OCI-LY3 (cell line): ENCODE measurements at regions not wholly inside any gene's neighbourhood (a gene's known extent, or its start where the extent isn't known, plus 50 kb on each side); places are given as distances from the start of the nearest gene placed in this dataset.

Experiments used
- H2AFZ ChIP-seq: fragments of 200-600, 300-600 bp; shearing (Covaris generic); 2 replicates; pipeline ENCODE4 v1.6.0; 2014; ENCODE audit warnings: antibody characterized with exemption, low read depth, low read length
- H3K27ac ChIP-seq: fragments of 200-600, 300-600 bp; sonication (generic); 2 replicates; pipeline ENCODE4 v1.5.1; 2014; ENCODE audit warnings: mild to moderate bottlenecking, low read length, moderate library complexity, mixed read lengths
- H3K27me3 ChIP-seq: fragments of 200-600, 300-600 bp; sonication (generic); 2 replicates; pipeline ENCODE4 v1.6.1; 2014; ENCODE audit warnings: low read depth, low read length, mixed read lengths
- H3K36me3 ChIP-seq: fragments of 200-600, 300-600 bp; sonication (generic); replicated peaks from 2 replicates; pipeline ENCODE3; 2014; ENCODE audit warnings: low read depth, low read length, mixed read lengths
- H3K4me1 ChIP-seq: fragments of 300-600, 200-600 bp; sonication (generic); 2 replicates; pipeline ENCODE4 v1.6.1; 2014; ENCODE audit warnings: low read length, mixed read lengths
- H3K4me2 ChIP-seq: fragments of 200-600, 300-600 bp; sonication (generic); 2 replicates; pipeline ENCODE4 v1.6.1; 2014; ENCODE audit warnings: low read length, mixed read lengths
- H3K4me3 ChIP-seq: fragments of 300-600, 200-600 bp; sonication (generic); 2 replicates; pipeline ENCODE4 v1.5.1; 2014; ENCODE audit warnings: antibody characterized with exemption, mild to moderate bottlenecking, low read length, moderate library complexity
- H3K79me2 ChIP-seq: fragments of 300-600, 200-600 bp; shearing (Covaris generic); 2 replicates; pipeline ENCODE4 v1.6.1; 2014; ENCODE audit warnings: mild to moderate bottlenecking, low read length, mixed read lengths
- H3K9ac ChIP-seq: fragments of 300-600, 200-600 bp; shearing (Covaris generic); 2 replicates; pipeline ENCODE4 v1.6.0; 2014; ENCODE audit warnings: mild to moderate bottlenecking, low read length, moderate library complexity
- H3K9me3 ChIP-seq: fragments of 200-600, 300-600 bp; shearing (Covaris generic); 2 replicates; pipeline ENCODE4 v1.6.1; 2014; ENCODE audit warnings: low read length, mixed read lengths; ENCODE audit not compliant: insufficient read depth
- H4K20me1 ChIP-seq: fragments of 200-600, 300-600 bp; sonication (generic); 2 replicates; pipeline ENCODE4 v1.6.1; 2016; ENCODE audit warnings: low read length, mixed read lengths; ENCODE audit not compliant: insufficient read depth
- EZH2phosphoT487 ChIP-seq: fragments of 200-600 bp; shearing (Covaris generic); IDR thresholded peaks from 2 replicates; pipeline ENCODE4 v1.6.1; 2018; ENCODE audit warnings: antibody characterized with exemption, mixed run types, low read depth
- TF ChIP-seq, protein P1 (sequence below): fragments of 200-600, 300-600 bp; sonication (generic); IDR thresholded peaks from 2 replicates; pipeline ENCODE4 v1.5.1; 2014; ENCODE audit warnings: antibody characterized with exemption, low read length, low read depth

DNA sequence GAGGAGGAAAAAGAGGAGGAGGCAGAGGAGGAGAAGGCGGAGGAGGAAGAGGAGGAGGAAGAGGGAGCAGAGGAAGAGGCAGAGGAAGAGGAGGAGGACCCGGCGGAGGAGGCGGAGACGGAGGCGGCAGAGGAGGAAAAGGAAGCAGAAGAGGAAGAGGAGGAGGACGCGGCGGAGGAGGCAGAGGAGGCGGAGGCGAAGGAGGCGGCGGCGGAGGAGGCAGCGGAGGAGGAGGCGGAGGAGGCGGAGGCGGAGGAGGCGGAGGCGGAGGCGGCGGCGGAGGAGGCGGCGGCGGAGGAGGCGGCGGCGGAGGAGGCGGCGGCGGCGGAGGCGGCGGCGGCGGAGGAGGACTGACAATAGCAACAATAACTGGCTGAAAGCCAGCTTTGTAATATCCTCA lies 616.6 kb downstream of the TBC1D22A start:
- Histone ChIP-seq H4K20me1 (no peaks in the 10 kb centered on the region), H3K36me3 (no peaks in the 10 kb centered on the region), H3K9me3 (no peaks in the 10 kb centered on the region), H3K27ac (no peak overlapping the region), H3K27me3 (peaks cover 3% of the 10 kb centered on the region; the same call in 1 of the 2 replicates), H3K4me3 (no peak overlapping the region), H3K4me1 (no peaks in the 10 kb centered on the region), H3K4me2 (no peak overlapping the region), H3K79me2 (no peaks in the 10 kb centered on the region), H3K9ac (no peak overlapping the region), H2AFZ (no peak overlapping the region)
- TF ChIP-seq, protein P1, sequence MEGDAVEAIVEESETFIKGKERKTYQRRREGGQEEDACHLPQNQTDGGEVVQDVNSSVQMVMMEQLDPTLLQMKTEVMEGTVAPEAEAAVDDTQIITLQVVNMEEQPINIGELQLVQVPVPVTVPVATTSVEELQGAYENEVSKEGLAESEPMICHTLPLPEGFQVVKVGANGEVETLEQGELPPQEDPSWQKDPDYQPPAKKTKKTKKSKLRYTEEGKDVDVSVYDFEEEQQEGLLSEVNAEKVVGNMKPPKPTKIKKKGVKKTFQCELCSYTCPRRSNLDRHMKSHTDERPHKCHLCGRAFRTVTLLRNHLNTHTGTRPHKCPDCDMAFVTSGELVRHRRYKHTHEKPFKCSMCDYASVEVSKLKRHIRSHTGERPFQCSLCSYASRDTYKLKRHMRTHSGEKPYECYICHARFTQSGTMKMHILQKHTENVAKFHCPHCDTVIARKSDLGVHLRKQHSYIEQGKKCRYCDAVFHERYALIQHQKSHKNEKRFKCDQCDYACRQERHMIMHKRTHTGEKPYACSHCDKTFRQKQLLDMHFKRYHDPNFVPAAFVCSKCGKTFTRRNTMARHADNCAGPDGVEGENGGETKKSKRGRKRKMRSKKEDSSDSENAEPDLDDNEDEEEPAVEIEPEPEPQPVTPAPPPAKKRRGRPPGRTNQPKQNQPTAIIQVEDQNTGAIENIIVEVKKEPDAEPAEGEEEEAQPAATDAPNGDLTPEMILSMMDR, result no peak
- TF ChIP-seq EZH2phosphoT487, result no peak

DNA sequence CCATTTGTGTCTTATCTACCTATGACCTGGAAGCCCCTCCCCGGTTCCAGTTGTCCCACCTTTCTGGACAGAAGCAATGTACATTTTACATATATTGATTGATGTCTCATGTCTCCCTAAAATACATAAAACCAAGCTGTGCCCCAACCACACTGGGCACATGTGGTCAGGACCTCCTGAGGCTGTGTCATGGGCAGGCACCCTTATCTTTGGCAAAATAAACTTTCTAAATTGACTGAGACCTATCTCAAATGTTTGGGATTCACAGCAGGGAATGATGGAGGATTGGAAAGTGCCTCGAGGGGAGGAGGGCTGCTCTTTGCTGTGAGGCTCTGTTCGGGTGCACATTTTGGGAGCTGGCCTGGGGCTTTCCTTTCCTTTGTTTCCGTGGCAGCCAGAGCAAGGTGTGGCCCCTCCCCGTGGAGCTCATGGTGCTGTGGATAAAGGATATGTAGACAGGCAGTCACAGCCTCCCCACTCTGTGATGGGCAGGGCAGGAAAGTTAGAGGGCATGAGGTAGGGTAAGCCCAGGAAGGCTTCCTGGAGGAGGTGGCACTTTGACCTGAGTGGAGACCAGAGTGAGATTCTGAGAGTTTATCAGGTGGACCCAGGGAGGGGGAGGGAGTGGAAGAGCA lies 615.6 kb downstream of the TBC1D22A start:
- Histone ChIP-seq H4K20me1 (no peaks in the 10 kb centered on the region), H3K79me2 (no peaks in the 10 kb centered on the region), H3K4me3 (no peak overlapping the region), H3K9me3 (no peaks in the 10 kb centered on the region), H3K9ac (no peak overlapping the region), H3K4me1 (no peaks in the 10 kb centered on the region), H2AFZ (no peak overlapping the region), H3K4me2 (no peak overlapping the region), H3K27me3 (no peaks in the 10 kb centered on the region), H3K36me3 (no peaks in the 10 kb centered on the region), H3K27ac (no peak overlapping the region)
- TF ChIP-seq EZH2phosphoT487, result no peak
- TF ChIP-seq, protein P1, result no peak

DNA sequence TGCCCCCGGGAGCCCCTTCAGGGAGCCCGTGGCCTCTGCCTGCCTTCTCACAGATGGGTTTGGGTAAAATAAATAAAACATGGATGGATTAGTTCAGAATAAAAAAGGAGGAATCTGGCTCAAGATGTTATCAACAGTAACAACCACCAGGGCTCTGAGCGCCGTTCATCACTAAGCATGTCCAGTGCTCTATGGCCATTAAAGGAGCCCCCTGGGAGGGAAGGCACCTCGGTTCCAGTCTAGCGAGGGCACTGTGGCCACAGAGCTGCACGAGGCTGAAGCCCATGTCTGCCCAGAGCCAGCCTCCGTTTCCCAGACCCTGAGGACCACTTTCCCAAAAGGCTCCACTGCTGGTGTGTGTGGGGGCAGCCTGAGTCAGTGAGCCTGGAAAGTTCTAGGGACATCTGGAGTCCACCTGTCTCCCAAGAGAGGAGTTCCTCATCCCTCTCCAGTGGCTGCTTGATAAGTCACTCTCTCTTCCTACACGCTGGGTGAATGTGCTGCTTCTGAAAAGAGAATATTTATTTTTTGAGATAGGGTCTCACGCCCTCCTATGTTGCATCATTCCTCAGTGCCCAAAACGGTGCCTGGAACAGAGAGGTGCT lies 614.6 kb downstream of the TBC1D22A start:
- H3K27ac ChIP-seq, result no peak overlapping the region
- H3K27me3 ChIP-seq, result no peaks in the 10 kb centered on the region
- H3K4me2 ChIP-seq, result no peak overlapping the region
- H2AFZ ChIP-seq, result no peak overlapping the region
- H3K79me2 ChIP-seq, result no peaks in the 10 kb centered on the region
- no peak overlapping the region for H3K4me3 ChIP-seq
- H3K9ac ChIP-seq, result no peak overlapping the region
- H3K4me1 ChIP-seq, result no peaks in the 10 kb centered on the region
- no peak for TF ChIP-seq EZH2phosphoT487
- TF ChIP-seq, protein P1, result no peak
- H3K36me3 ChIP-seq, result no peaks in the 10 kb centered on the region
- no peaks in the 10 kb centered on the region for H3K9me3 ChIP-seq
- no peaks in the 10 kb centered on the region for H4K20me1 ChIP-seq

DNA sequence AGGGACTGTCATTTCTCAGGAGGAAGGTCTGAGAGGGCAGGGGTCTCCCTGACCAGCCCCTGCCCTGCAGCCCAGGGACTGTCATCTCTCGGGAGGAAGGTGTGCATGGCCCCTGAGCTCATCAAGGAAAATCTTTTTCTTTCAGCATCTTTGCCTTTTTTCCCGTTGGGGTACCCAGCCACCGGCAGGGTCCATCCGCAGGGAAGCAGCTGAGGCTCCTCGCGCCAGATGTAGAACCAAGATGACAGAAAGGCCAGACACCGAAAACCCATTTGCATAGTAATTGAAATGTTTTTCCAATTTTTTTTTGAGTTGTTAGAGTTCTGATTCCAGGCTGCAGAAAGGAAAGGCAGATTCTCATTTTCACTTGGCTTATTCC lies 613.9 kb downstream of the TBC1D22A start:
- no peaks in the 10 kb centered on the region for H4K20me1 ChIP-seq
- H3K4me1 ChIP-seq, result no peaks in the 10 kb centered on the region
- no peak overlapping the region for H3K9ac ChIP-seq
- H3K79me2 ChIP-seq, result no peaks in the 10 kb centered on the region
- no peaks in the 10 kb centered on the region for H3K27me3 ChIP-seq
- no peak overlapping the region for H3K4me2 ChIP-seq
- TF ChIP-seq, protein P1, result no peak
- TF ChIP-seq EZH2phosphoT487, result no peak
- no peak overlapping the region for H2AFZ ChIP-seq
- H3K27ac ChIP-seq, result no peak overlapping the region
- no peaks in the 10 kb centered on the region for H3K36me3 ChIP-seq
- no peaks in the 10 kb centered on the region for H3K9me3 ChIP-seq
- no peak overlapping the region for H3K4me3 ChIP-seq
